Nephron progenitor cell (in vitro differentiated cells): ENCODE measurements at regions not wholly inside any gene's neighbourhood (a gene's known extent, or its start where the extent isn't known, plus 50 kb on each side); places are given as distances from the start of the nearest gene placed in this dataset.

ENCODE experiments used
- DNase-seq: peaks from one replicate; pipeline ENCODE4 v3.0.0; 2021
- H3K27ac Mint-ChIP-seq: 2 replicates; pipeline ENCODE4 v1.8.0; 2021; ENCODE audit warnings: mild to moderate bottlenecking, moderate library complexity, mixed read lengths
- H3K27me3 Mint-ChIP-seq: 2 replicates; pipeline ENCODE4 v1.8.0; 2021; ENCODE audit warnings: mild to moderate bottlenecking, low read depth, mixed read lengths; ENCODE audit not compliant: poor library complexity
- H3K36me3 Mint-ChIP-seq: 2 replicates; pipeline ENCODE4 v1.8.0; 2021; ENCODE audit warnings: low read depth, mixed read lengths
- H3K4me1 Mint-ChIP-seq: 2 replicates; pipeline ENCODE4 v1.8.0; 2021; ENCODE audit warnings: mixed read lengths
- H3K4me3 Mint-ChIP-seq: 2 replicates; pipeline ENCODE4 v1.8.0; 2021; ENCODE audit warnings: mild to moderate bottlenecking, moderate library complexity, mixed read lengths
- H3K9me3 Mint-ChIP-seq: 2 replicates; pipeline ENCODE4 v1.8.0; 2021; ENCODE audit warnings: mild to moderate bottlenecking, moderate library complexity, mixed read lengths
- CTCF ChIP-seq: fragments of 200-600 bp; sonication (generic); IDR thresholded peaks from 2 replicates; pipeline ENCODE4 v1.5.0; 2021; ENCODE audit warnings: antibody characterized with exemption

- Mint-ChIP-seq H3K4me1 (peaks cover 27% of the 10 kb centered on the region), H3K27ac (no peak overlapping the region), H3K36me3 (no peaks in the 10 kb centered on the region), H3K9me3 (no peaks in the 10 kb centered on the region), H3K4me3 (no peak overlapping the region), H3K27me3 (peaks cover 21% of the 10 kb centered on the region)
- TF ChIP-seq CTCF = no peak
- no peak for DNase-seq
Observed at GRCh38 chr1:29831500-29832117, 595.3 kb downstream of the PTPRU start.

- H3K9me3 Mint-ChIP-seq = no peaks in the 10 kb centered on the region
- TF ChIP-seq CTCF = no peak
- H3K27me3 Mint-ChIP-seq = peaks cover 20% of the 10 kb centered on the region
- no peaks in the 10 kb centered on the region for H3K36me3 Mint-ChIP-seq
- peaks cover 21% of the 10 kb centered on the region for H3K4me1 Mint-ChIP-seq
- no peak overlapping the region for H3K4me3 Mint-ChIP-seq
- no peak for DNase-seq
- no peak overlapping the region for H3K27ac Mint-ChIP-seq
Observed at GRCh38 chr1:29830916-29831315, 594.6 kb downstream of the PTPRU start.

- Mint-ChIP-seq H3K36me3 (no peaks in the 10 kb centered on the region), H3K4me3 (no peak overlapping the region), H3K27me3 (peaks cover 15% of the 10 kb centered on the region), H3K4me1 (peaks cover 16% of the 10 kb centered on the region), H3K9me3 (no peaks in the 10 kb centered on the region), H3K27ac (no peak overlapping the region)
- TF ChIP-seq CTCF = no peak
- DNase-seq = no peak
Observed at GRCh38 chr1:29830383-29830782, 594.1 kb downstream of the PTPRU start.

GRCh38 chr1:29829448-29830344, 593.4 kb downstream of the PTPRU start:
- DNase-seq = no peak
- no peak for TF ChIP-seq CTCF
- Mint-ChIP-seq H3K9me3 (no peaks in the 10 kb centered on the region), H3K4me1 (peaks cover 12% of the 10 kb centered on the region), H3K4me3 (no peak overlapping the region), H3K36me3 (no peaks in the 10 kb centered on the region), H3K27ac (no peak overlapping the region), H3K27me3 (peaks cover 13% of the 10 kb centered on the region)

GRCh38 chr1:29828526-29829447, 592.5 kb downstream of the PTPRU start:
- DNase-seq = no peak
- Mint-ChIP-seq H3K36me3 (no peaks in the 10 kb centered on the region), H3K9me3 (no peaks in the 10 kb centered on the region), H3K27ac (no peak overlapping the region), H3K27me3 (peaks cover 13% of the 10 kb centered on the region), H3K4me3 (no peak overlapping the region), H3K4me1 (peaks cover 12% of the 10 kb centered on the region)
- no peak for TF ChIP-seq CTCF
